ENCODE measurements at regions not wholly inside any gene's neighbourhood (a gene's known extent, or its start where the extent isn't known, plus 50 kb on each side); places are given as distances from the start of the nearest gene placed in this dataset.

DNA sequence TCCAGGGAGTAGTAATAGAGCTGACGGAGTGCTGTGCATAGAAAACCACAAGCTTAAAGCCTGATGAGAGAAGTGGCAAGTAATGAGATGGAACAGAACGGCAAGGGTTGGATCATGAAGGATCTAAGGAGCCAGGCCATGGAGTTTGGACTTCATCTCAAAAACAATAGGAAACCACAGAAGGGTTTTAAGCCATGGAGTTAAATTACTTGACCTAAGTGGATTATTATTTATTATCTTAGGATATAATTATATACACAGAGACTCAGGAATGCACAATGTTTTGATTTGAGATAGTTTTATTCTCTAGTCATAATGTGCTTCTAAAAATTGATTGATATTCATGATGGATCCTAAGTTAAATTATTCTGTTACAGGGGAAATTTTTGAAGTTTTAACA, 242.4 kb downstream of the PLPP3 start:
- no peak for TF ChIP-seq BHLHE40 (IDR thresholded peaks at IDR 0.05; ENCODE audit: low read depth, low read length)
- no peak for TF ChIP-seq HDAC2 (IDR thresholded peaks at IDR 0.05)
- no peak for TF ChIP-seq CBX2 (IDR thresholded peaks at IDR 0.05; ENCODE audit: borderline replicate concordance, low read depth)
